ENCODE measurements at regions not wholly inside any gene's neighbourhood (a gene's known extent, or its start where the extent isn't known, plus 50 kb on each side); places are given as distances from the start of the nearest gene placed in this dataset.

GRCh38 chr17:22507823-22508222 lies 815.5 kb downstream of the KCNJ18 start:
- Histone ChIP-seq H3K9me3 (peaks cover 0 to 66% (median 28%) of the 10 kb centered on the region in 4 donors), H3K4me1 (no peaks in the 10 kb centered on the region), H3K27me3 (no peaks in the 10 kb centered on the region), H3K4me3 (no peak overlapping the region), H3K36me3 (no peaks in the 10 kb centered on the region), H3K27ac (no peak overlapping the region)
- TF ChIP-seq POLR2A (IDR thresholded peaks at IDR 0.05) = no peak
- TF ChIP-seq CTCF (IDR thresholded peaks at IDR 0.05) = no peak
- TF ChIP-seq EP300 (IDR thresholded peaks at IDR 0.05) = no peak
- no peak for TF ChIP-seq POLR2AphosphoS5 (IDR thresholded peaks at IDR 0.05)
- WGBS, 5 donors = 40 to 62% (median 52%) methylated on average over 5 of the region's 5 CpGs
- intact Hi-C loops (cut with DNase I; ENCODE audit: low total_unique reads) = no loop called here
- DNase-seq = no peak

- Histone ChIP-seq H3K4me1 (no peaks in the 10 kb centered on the region), H3K9me3 (peaks cover 0 to 68% (median 30%) of the 10 kb centered on the region in 4 donors), H3K27ac (no peak overlapping the region), H3K4me3 (no peak overlapping the region), H3K27me3 (no peaks in the 10 kb centered on the region), H3K36me3 (no peaks in the 10 kb centered on the region)
- TF ChIP-seq EP300 (IDR thresholded peaks at IDR 0.05) = no peak
- TF ChIP-seq POLR2A (IDR thresholded peaks at IDR 0.05) = no peak
- no peak for TF ChIP-seq POLR2AphosphoS5 (IDR thresholded peaks at IDR 0.05)
- no peak for TF ChIP-seq CTCF (IDR thresholded peaks at IDR 0.05)
- 44 to 61% (median 57%) methylated on average over 7 of the region's 7 CpGs for WGBS, 5 donors
- intact Hi-C loops (cut with DNase I; ENCODE audit: low total_unique reads) = no loop called here
- no peak for DNase-seq
Observed at GRCh38 chr17:22510504-22510903, 818.2 kb downstream of the KCNJ18 start.

- DNase-seq = no peak
- Histone ChIP-seq H3K27ac (no peak overlapping the region), H3K9me3 (peaks cover 0 to 63% (median 24%) of the 10 kb centered on the region in 4 donors), H3K4me1 (no peaks in the 10 kb centered on the region), H3K27me3 (no peaks in the 10 kb centered on the region), H3K4me3 (no peak overlapping the region), H3K36me3 (no peaks in the 10 kb centered on the region)
- WGBS, 5 donors = 45 to 88% (median 76%) methylated on average over 1 of the region's 1 CpG
- intact Hi-C loops (cut with DNase I; ENCODE audit: low total_unique reads) = no loop called here
- no peak for TF ChIP-seq POLR2A (IDR thresholded peaks at IDR 0.05)
- TF ChIP-seq POLR2AphosphoS5 (IDR thresholded peaks at IDR 0.05) = no peak
- TF ChIP-seq CTCF (IDR thresholded peaks at IDR 0.05) = no peak
- no peak for TF ChIP-seq EP300 (IDR thresholded peaks at IDR 0.05)
Observed at GRCh38 chr17:22511431-22511830, 819.1 kb downstream of the KCNJ18 start.

GRCh38 chr17:22512057-22512456 lies 819.7 kb downstream of the KCNJ18 start:
- Histone ChIP-seq H3K4me1 (no peaks in the 10 kb centered on the region), H3K27ac (no peak overlapping the region), H3K27me3 (no peaks in the 10 kb centered on the region), H3K4me3 (no peak overlapping the region), H3K36me3 (no peaks in the 10 kb centered on the region), H3K9me3 (peaks cover 0 to 61% (median 24%) of the 10 kb centered on the region in 4 donors)
- DNase-seq = no peak
- no peak for TF ChIP-seq POLR2A (IDR thresholded peaks at IDR 0.05)
- no peak for TF ChIP-seq EP300 (IDR thresholded peaks at IDR 0.05)
- TF ChIP-seq CTCF (IDR thresholded peaks at IDR 0.05) = no peak
- no peak for TF ChIP-seq POLR2AphosphoS5 (IDR thresholded peaks at IDR 0.05)
- intact Hi-C loops (cut with DNase I; ENCODE audit: low total_unique reads) = no loop called here
- 54 to 70% (median 60%) methylated on average over 3 of the region's 3 CpGs for WGBS, 5 donors
